Eye (tissue), 1 donor: ENCODE measurements at regions not wholly inside any gene's neighbourhood (a gene's known extent, or its start where the extent isn't known, plus 50 kb on each side); places are given as distances from the start of the nearest gene placed in this dataset.
"Not testable (repeated sequence)": the region's sequence is repeated elsewhere in the genome, so short reads cannot be mapped to it uniquely, and the experiment has no call there.

Experiments
- DNase-seq: peaks from one replicate; pipeline ENCODE4 v3.0.0-alpha.2; 2015

GRCh38 chr11:116059919-116060318 lies 555.7 kb upstream of the CADM1 start:
- DNase-seq: no peak

- no peak for DNase-seq
Measured at GRCh38 chr11:116057000-116057399, 552.8 kb upstream of the CADM1 start.

- DNase-seq: no peak
Measured at GRCh38 chr11:116055064-116055463, 550.8 kb upstream of the CADM1 start.

GRCh38 chr11:116053548-116053919 lies 549.3 kb upstream of the CADM1 start:
- no peak for DNase-seq

- DNase-seq: peak; percentile 28
Measured at GRCh38 chr11:116052603-116053547, 548.7 kb upstream of the CADM1 start.

DNA sequence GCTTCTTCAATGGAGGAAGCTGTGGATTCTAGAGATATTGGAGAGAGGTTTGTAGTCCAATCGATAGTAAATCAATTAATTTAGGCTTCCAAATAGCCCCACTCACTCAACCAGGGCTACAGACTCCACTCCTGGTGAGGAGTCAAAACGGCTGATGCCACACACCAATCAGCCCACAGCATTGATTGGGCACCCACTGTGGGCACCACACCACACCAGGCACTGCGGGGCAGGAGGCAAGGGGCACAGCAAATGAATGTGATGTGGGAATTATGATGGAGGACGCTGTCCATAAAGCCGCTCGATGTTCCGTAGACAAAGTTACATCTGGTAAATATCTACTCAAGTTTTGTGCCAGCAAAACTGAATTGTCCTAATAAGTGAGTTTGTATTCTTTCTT lies 547.3 kb upstream of the CADM1 start:
- DNase-seq: no peak

GRCh38 chr11:116049383-116049782 lies 545.2 kb upstream of the CADM1 start:
- DNase-seq: no peak

- DNase-seq: no peak
Measured at GRCh38 chr11:116046127-116046526, 541.9 kb upstream of the CADM1 start.

DNA sequence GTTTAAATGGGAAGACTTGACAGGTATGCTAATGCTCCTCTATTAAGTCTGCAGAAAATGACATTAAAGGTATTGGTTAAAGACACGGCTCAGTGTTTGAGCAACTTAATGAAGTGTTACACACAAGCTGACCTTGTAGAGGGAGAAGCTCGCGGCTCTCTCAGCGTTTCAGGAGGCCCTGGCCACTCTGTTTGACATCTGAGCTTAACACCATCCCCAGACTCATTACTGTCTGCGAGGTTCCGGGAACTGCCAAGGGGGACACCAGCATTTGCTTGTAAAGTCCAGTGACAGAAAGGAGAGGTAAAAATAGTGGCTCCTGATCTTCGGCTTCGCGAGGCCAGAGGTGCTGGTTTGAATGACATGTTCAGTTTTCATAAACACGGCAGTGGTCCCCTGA lies 540.7 kb upstream of the CADM1 start:
- DNase-seq: peak; percentile 39

DNA sequence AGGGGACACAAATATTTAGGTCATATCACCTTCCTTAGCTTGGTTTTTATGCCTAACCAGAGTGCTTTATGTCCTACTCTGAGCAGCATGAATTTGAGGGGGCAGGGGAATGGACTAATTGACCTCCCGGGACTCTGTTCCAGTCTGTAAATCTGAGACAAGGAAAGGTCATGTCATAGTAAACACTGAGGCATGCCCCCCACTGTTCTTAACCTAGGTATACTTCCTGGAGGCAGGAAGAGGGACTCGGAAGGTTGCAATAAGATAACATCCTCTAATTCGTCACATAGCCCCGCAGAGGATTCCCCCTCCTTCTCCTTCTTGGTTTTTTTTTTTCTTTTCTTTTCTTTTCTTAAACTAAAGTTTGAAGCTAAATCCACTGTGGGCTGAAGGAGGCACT lies 540.3 kb upstream of the CADM1 start:
- DNase-seq: no peak

GRCh38 chr11:116043857-116044256 lies 539.6 kb upstream of the CADM1 start:
- no peak for DNase-seq

DNA sequence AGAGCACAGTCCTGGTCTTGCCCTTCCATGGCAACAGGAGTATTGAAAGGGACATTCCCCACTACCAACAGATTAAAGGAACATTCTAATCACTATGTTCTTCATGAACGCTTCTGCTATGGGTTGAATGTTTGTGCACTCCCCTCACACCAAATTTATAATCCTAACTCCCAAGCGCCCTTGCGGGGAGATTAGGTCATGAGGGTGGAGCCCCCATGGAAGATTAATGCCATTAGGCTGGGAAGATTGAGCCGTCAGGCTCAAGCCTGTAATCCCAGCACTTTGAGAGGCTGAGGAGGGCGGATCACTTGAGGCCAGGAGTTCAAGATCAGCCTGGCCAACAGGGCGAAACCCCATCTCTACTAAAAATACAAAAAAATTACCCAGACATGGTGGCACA lies 538.8 kb upstream of the CADM1 start:
- not testable (repeated sequence) for DNase-seq

GRCh38 chr11:116042146-116042545 lies 537.9 kb upstream of the CADM1 start:
- DNase-seq: peak; percentile 22

GRCh38 chr11:116037861-116038260 lies 533.6 kb upstream of the CADM1 start:
- DNase-seq: no peak

DNA sequence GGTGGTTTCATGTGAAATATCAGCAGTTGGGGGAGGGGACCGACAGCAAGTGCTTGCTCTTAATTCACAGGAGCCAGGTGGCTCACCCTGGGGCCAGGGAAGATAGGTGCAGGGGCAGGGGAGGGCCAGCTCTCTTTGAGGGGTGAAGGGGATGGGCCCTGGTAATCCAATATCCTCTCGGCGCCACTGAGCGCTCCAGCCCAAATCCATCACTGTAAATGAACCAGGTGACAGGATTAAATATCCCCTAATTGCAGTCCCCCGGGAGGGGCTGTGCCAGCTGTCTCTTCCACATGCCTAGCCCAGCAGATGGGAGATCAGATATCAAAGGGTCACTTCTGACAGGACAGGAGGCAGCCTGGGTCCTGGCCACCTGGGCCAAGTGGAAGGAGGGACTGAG lies 531.8 kb upstream of the CADM1 start:
- peak; percentile 65 for DNase-seq

DNA sequence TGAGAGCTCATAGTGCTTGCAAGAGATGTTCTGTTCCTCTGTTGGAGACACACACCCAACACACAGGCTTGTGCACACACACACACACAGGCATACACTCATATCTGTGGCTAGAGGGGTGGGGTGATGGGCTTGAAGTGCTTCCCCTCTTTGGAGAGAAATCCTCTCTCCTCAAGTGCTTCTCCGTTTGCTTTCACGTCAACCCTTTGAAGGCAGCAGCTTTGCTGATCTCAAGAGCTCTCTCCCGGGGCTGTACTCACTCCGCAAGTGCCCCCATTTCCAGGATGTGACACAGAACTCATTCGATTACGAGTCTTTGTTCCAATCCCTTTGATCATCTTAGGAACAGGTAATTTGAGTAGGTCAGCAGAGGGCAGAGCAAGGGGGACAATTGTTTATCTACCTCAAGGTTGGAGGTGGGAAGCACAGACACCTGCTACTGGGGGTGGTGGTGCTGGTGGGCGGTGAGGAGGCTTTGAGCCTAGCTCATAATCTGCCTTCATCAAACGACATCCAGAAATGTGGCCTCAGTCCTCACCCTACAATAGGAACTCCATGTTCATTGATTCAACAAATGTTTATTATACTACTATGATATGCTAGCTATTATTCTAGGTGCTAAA lies 529.8 kb upstream of the CADM1 start:
- no peak for DNase-seq

DNA sequence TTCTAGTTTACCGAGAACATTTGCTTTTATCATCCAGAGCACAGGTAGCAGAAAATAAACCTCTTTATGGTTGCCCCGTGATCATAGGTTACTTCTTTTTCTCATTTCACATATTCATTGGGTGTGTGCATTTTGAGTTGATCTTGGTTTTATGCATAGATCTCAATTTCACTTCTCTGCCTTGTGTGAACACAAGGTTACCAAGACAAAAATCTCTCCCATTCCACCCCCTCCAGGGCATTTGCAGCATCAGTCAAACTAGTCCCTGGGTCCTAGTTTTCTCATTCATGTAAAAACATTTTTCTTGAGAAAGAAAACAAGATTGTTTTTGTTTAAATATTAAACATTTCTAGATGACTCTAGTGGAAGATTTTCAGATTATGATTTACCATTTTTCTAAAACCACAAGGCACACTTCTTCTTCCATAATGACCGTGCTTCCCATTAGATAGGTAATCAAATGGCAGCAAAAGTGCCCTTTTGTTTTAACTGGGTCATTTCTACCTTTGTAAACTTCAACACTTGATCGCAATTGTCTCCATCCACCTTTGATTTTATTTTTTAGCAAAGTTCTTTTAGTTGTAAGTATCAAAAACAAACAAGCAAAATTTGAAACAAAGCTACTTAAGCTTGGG lies 526.6 kb upstream of the CADM1 start:
- DNase-seq: no peak

- not testable (repeated sequence) for DNase-seq
Measured at GRCh38 chr11:116028506-116028905, 524.3 kb upstream of the CADM1 start.

GRCh38 chr11:115999437-115999836 lies 495.2 kb upstream of the CADM1 start:
- no peak for DNase-seq

DNA sequence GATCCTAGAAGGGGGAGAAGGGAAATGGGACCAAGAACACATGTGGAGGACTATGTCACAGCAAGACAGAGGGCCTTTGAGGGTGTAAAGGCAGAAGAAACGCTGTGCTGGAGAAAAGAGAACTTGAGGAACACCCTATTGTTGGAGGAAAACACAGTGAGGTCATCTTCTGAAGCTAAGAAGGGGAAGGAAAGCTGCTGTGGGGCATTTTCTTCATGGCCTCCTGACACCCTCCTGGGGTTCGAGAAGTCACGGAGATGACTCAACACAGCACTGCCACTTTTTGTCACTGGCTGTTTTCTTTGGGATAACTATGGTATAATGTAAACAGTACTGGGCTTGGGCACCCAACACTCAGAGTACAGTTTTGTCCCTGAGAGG lies 492.6 kb upstream of the CADM1 start:
- no peak for DNase-seq

- DNase-seq: no peak
Measured at GRCh38 chr11:115996125-115996807, 492.1 kb upstream of the CADM1 start.

DNA sequence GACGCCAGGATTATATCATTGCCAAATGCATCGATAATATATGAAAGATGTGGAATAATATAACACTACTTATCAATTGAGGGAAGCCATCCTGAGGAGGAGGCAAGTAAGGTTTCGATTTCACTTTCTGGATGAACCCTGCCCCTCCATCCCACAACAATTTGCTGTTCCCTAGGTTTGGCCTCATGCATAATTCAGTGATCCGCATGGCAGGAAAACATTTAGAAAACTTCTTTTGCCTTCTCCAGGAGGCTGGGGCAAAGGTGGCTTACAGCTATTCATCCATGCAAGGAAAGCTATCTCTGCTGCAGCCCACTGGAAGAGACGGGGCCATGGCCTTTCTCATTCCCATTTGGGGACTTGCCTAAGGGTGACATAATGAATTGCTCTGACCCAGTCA lies 489.4 kb upstream of the CADM1 start:
- DNase-seq: no peak

- DNase-seq: no peak
Measured at GRCh38 chr11:115990004-115990447, 485.8 kb upstream of the CADM1 start.
